Left hindlimb (tissue), 1 donor: ENCODE measurements at regions not wholly inside any gene's neighbourhood (a gene's known extent, or its start where the extent isn't known, plus 50 kb on each side); places are given as distances from the start of the nearest gene placed in this dataset.
A peak's percentile ranks its signal among the peaks of the same experiment; 100 is the strongest.
"Not testable (repeated sequence)": the region's sequence is repeated elsewhere in the genome, so short reads cannot be mapped to it uniquely, and the experiment has no call there.

Experiments
- DNase-seq: peaks from one replicate; pipeline ENCODE4 v3.0.0-alpha.2; 2018

- no peak for DNase-seq
Measured at GRCh38 chr11:130677486-130678153, 229.2 kb downstream of the ADAMTS15 start.

DNA sequence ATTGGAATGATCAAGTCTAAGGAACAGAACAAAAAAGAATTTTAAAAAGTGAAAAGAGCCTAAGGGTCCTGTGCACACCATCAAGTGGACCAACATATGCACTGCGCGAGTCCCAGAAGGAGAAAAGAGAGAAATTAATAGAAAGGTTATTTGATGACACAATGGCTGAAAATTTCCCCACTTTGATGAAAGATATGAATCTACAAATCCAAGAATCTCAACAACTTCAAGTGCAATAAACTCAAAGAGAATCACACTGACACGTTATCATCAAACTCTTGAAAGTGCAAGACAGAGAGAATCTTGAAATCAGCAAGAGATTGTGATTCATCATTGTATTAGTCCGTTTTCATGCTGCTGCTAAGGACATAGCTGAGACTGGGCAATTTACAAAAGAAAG lies 230.8 kb downstream of the ADAMTS15 start:
- DNase-seq: no peak

DNA sequence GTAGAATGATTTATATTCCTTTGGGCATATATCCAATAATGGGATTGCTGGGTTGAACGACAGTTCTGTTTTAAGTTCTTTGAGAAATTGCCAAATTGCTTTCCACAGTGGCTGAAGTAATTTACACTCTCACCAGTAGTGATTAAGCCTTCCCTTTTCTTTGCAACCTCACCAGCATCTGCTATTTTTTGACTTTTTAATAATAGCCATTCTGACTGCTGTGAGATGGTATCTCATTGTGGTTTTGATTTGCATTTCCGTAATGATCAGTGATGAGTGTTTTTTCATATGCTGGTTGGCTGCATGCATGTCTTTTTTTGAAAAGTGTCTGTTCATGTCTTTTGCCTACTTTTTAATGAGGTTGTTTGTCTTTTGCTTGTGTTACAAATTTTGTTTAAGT lies 233.8 kb downstream of the SNX19 start:
- DNase-seq: not testable (repeated sequence)

GRCh38 chr11:130689222-130689908 lies 226.9 kb downstream of the SNX19 start:
- no peak for DNase-seq

DNA sequence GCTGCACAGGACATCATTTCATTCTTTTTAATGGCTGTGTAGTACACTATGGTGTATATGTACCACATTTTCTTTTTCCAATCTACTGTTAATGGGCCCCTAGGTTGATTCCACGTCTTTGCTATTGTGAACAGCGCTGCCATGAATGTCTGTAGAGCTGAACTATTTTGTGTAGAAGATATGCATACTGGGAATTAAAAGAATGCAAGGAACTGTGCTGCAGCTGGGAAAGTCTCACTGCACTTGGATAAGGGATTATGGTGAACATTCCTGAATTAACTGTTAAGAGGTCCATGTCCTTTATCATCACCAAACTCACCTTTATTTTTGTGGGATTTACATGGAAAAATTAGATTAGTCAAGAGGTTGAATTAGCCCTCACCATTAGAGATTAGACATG lies 224.7 kb downstream of the SNX19 start:
- DNase-seq: no peak

GRCh38 chr11:130692220-130692619 lies 224.1 kb downstream of the SNX19 start:
- DNase-seq: no peak

DNA sequence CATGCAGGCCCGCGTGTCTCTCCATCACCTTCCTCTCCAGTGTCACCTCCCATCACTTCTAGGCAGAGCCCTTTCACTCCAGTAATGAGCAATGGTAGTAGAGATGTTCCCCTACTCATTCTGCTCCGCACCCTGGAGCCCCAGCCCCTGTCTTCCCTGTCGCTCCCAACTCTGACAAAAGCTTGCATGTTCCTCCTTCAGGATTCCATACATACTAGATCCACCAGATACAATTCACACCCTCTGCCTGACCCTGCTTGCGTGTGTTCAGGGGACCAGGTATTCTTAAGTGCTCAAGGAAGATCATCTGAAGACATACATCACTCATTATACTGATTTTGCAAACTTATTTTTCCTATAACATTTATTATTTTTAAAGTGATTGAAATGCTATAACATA lies 222.7 kb downstream of the SNX19 start:
- DNase-seq: no peak

DNA sequence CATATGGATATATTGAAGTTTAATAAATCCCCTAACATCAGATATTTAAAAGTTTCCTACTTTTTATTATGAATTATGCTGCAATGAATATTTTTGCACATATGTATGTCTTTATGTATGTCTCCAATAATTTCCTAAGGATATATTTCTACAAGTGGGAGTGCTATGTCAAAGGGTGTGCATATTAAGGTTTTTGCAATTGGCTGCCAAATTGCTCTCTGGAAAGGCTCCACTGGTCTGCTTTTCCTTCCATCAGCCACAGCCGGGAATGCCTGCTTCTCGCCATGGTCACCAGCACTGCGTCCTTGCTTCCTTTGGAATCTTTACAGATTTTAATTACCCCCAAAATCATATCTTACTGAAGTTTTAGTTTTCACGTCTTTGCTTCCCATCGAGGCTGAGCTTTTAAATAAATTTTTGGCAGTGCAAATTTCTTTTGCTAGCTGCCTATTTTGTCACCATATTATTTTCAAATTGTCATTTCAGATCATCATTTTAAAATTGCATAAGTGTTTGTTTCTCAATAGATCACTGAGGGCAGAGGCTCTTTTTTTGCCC lies 221.7 kb downstream of the SNX19 start:
- DNase-seq: no peak

- DNase-seq: no peak
Measured at GRCh38 chr11:130698174-130698573, 218.1 kb downstream of the SNX19 start.

- no peak for DNase-seq
Measured at GRCh38 chr11:130699561-130699960, 216.7 kb downstream of the SNX19 start.

DNA sequence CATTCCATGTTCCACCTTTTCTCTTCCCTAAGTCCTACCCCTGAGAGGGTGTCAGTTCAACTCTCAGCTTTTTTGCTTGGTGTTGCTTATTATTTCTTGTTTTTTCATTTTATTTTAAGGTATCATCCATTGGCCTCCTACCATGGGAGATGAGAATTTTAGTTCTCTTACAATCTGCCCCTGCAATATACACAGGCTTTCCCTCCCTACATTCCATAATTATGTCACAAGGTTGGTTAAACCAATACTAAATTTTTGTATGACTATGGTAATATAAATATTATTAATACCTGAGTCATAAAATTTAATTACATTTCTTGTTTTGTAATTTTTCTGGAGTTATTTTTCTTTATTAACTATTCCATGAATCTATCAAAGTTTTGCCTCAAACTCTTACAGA lies 216.2 kb downstream of the SNX19 start:
- DNase-seq: no peak

DNA sequence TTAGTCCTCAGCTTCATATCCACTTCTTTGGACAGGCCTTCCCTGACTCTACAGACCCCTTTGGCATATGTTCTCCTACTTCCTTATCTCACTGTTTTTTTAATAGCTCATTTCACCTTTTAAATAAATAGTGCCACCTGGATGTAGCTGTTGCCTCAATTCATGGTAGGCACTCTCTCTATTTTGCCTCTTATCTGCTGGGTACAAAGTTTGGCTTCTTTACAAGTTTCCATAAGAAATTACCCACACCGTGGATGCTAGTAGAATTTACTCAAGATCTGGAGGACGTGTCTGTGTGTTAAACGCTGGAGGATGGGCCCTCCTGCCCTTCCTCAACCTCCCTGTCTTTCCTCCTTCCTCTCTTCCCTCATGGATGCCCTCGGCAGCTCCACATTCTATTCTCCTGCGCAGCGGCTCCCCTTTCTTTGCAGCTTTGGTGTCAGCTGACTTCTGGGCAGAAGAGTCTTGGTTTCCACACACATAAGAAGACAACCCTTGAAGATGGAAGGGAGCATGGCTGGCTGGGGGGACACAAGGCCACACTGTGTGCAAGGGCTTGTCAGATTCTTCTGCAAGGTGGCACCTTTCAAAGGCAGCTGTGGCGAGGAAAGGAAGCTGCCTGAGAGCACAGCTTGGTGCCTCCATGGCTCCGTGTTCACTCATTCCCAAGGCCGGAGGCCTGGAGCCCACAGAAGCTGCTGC lies 212.6 kb downstream of the SNX19 start:
- no peak for DNase-seq

DNA sequence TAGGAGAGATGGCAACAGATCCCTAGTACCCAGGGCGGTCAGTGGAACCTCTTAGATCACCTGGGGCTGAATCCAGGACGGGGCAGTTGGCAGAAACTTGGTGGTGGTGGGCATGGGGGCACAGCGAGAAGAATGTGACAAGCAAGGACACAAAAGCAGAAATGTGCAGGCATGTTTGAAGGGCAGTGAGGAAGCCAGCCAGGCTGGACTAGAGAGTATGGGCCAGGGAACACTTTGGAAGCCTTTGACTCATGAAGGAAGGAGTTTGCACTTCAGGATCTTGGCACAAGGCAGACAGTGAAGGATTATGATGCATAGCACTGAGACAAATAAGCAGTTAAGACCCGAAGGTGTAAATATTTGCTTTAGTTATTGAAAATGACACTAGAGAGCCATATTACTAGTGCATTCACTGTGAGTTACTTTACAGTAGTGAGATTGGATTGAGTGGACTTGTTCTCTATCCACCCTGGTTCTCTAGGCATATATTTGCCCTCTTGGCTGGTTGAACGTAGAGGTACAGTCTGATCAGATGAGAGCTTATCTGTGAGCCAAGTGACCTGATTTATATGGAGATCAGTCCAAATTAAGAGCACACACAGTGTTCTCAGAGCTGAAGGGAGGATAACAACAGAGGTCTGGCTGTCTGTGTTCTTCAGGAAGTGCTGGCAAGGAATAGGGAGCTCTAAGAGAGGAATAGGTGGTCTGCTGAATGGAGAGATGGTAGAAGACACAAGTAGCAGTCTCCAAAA lies 210.4 kb downstream of the SNX19 start:
- no peak for DNase-seq

GRCh38 chr11:130706572-130706971 lies 209.7 kb downstream of the SNX19 start:
- peak; percentile 69 for DNase-seq

- DNase-seq: no peak
Measured at GRCh38 chr11:130707217-130707616, 209.1 kb downstream of the SNX19 start.

GRCh38 chr11:130709531-130709930 lies 206.7 kb downstream of the SNX19 start:
- no peak for DNase-seq

DNA sequence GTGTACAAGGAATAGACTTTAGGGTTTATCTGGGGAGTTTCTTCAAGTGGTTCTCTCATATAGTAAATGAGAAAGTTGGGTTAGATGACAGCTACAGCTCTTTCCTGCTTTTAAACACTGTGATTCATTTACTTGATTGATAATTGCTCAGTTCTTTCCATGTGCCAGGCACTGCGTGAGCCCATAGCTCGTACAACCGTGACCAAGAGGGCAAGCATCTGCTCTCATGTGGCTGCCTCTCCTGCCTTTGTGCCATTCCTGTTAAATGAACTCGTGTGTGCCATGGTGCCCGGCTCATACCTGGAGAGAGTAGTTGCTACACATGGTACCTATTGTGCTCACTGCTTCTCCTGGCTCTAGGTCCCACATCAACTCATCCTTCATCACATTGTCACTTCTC lies 206.3 kb downstream of the SNX19 start:
- no peak for DNase-seq

DNA sequence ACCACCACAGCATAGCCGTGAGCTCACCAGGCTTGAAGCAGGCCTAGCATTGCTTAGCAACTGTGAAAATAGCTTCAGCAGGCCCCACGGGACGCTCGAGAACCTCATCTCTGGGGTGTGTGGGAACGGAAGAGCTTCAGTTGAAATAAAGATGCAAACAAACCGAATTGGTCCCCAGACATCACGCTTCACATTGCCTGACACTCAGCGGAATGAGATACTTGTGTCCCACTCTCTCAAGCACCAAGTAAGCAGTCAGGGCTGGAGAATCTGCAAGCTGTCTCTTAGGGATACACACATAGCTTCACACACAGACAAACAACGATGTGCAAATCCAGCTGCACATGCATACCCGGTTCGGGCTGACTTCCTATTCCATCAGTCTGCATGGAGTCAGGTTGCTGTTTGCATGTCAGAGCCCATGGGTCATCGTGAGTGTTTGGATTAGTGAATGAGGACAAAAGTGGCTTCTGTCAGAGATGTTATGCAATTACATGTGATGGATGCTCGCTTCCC lies 205.7 kb downstream of the SNX19 start:
- DNase-seq: peak; percentile 46

DNA sequence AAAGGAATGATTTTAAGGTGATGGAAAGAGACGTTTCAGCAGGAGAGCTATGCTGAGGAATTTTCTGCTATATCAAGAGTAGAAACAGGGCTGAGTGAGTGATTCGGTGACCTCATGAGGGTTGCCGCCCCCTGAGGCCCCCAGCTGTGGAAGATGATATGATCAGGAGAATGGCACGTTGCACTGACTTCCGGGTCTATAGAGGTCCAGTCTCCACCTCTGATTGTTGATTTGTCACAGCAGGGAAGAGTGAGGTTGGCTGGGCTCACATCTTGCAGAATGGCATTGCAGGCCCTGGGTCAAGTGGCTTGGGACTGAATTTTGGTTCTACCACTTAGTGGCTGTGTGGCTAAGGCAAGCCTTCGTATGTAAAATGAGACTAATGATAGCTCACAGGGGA lies 205.1 kb downstream of the SNX19 start:
- no peak for DNase-seq

GRCh38 chr11:130712480-130712879 lies 203.8 kb downstream of the SNX19 start:
- no peak for DNase-seq

GRCh38 chr11:130715085-130715876 lies 201.0 kb downstream of the SNX19 start:
- no peak for DNase-seq

DNA sequence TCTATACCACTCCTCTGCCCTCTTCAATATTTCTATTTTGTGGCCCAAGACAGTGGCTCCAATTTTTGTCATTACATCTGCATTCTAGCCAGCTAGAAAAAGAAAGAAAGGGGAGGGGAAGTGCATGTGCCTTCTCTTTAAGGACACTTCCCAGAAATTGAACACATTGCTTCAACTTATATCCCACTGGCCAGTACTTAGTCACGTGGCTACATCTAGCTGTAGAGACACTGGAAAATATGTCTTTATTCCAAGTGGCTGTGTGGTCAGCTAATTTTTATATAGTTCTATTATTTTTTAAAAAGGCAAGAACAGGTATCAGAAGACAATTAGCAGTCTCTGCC lies 200.4 kb downstream of the SNX19 start:
- DNase-seq: no peak
